ENCODE measurements at regions not wholly inside any gene's neighbourhood (a gene's known extent, or its start where the extent isn't known, plus 50 kb on each side); places are given as distances from the start of the nearest gene placed in this dataset.

DNA sequence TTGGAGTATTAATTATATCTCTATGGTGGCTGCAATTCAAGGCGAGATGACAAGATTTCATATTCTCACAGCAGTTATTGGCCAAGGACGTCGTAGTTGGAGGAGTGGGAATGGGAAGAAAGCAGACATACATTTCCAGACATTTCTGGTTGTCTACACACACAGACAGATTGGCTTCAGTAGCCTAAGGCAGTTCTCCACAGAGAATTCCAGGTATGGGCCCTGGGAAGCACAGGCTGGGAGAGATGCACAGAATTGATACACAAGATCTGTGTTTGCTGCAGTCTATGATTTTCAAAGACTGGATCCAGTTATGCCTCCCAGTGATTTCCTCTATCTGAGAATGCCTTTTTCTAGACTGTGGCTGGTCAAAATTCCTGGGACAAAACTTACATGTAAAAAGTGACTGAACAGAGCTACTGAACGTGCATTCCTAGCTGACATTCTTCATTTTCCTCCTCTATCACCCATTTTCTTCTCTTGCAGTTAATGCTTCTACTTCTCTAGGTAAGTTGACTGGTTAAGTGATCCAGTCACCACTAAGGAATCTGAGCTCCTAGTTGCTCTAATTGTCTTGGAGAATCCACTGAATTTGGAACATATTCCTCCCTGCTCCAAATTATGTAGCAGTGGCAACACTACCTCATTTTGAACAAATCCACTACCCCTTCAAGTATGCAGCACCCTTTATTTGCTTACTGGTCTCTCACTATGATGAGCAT lies 386.7 kb upstream of the CDH7 start:
- TF ChIP-seq, protein P1, sequence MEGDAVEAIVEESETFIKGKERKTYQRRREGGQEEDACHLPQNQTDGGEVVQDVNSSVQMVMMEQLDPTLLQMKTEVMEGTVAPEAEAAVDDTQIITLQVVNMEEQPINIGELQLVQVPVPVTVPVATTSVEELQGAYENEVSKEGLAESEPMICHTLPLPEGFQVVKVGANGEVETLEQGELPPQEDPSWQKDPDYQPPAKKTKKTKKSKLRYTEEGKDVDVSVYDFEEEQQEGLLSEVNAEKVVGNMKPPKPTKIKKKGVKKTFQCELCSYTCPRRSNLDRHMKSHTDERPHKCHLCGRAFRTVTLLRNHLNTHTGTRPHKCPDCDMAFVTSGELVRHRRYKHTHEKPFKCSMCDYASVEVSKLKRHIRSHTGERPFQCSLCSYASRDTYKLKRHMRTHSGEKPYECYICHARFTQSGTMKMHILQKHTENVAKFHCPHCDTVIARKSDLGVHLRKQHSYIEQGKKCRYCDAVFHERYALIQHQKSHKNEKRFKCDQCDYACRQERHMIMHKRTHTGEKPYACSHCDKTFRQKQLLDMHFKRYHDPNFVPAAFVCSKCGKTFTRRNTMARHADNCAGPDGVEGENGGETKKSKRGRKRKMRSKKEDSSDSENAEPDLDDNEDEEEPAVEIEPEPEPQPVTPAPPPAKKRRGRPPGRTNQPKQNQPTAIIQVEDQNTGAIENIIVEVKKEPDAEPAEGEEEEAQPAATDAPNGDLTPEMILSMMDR (IDR thresholded peaks at IDR 0.05) = no peak
- no peak for TF ChIP-seq POLR2AphosphoS5 (IDR thresholded peaks at IDR 0.05)
